OCI-LY7 (cell line): ENCODE measurements at regions not wholly inside any gene's neighbourhood (a gene's known extent, or its start where the extent isn't known, plus 50 kb on each side); places are given as distances from the start of the nearest gene placed in this dataset.

Experiments
- BruUV-seq: library from RNA; stranded (reverse); fragments of 400-500 nt; replicated peaks from 2 replicates; lab custom pipeline; 2021; lab: Mats Ljungman, UMichigan
- CTCF ChIA-PET: fragments of 300-600 bp; sonication (Branson Sonifier 250); formaldehyde crosslinking; loops from one replicate; lab custom pipeline; 2022; ENCODE audit warnings: antibody characterized with exemption; ENCODE audit not compliant: unreplicated experiment; lab: Charles Lee
- POLR2A ChIA-PET: fragments of 300-600 bp; sonication (Branson Sonifier 250); formaldehyde crosslinking; loops from one replicate; lab custom pipeline; 2022; ENCODE audit warnings: antibody characterized with exemption; lab: Charles Lee
- DNase-seq: peaks from one replicate; pipeline ENCODE4 v3.0.0-alpha.2; 2015; ENCODE audit warnings: low spot score
- H2AFZ ChIP-seq: fragments of 200-600 bp; sonication (generic), shearing (Covaris generic); 2 replicates; pipeline ENCODE4 v1.6.1; 2014; ENCODE audit warnings: mild to moderate bottlenecking, antibody characterized with exemption, low read length, moderate library complexity
- H3K27ac ChIP-seq: fragments of 200-600 bp; sonication (generic); 2 replicates; pipeline ENCODE4 v1.5.1; 2014; ENCODE audit warnings: mixed run types, low read depth, mild to moderate bottlenecking, moderate library complexity, low read length, inconsistent platforms; ENCODE audit not compliant: poor library complexity, severe bottlenecking
- H3K36me3 ChIP-seq: fragments of 200-600 bp; sonication (generic); 2 replicates; pipeline ENCODE4 v1.6.1; 2014; ENCODE audit warnings: mild to moderate bottlenecking, antibody characterized with exemption, low read length, moderate library complexity, mixed read lengths; ENCODE audit not compliant: insufficient read depth
- H3K4me1 ChIP-seq: fragments of 200-600 bp; sonication (generic); 2 replicates; pipeline ENCODE4 v1.5.1; 2014; ENCODE audit warnings: mild to moderate bottlenecking, low read length; ENCODE audit not compliant: insufficient read depth, poor library complexity, severe bottlenecking
- H3K4me2 ChIP-seq: fragments of 200-600 bp; sonication (generic); 2 replicates; pipeline ENCODE4 v1.6.1; 2014; ENCODE audit warnings: mild to moderate bottlenecking, low read length
- H3K4me3 ChIP-seq: fragments of 200-600 bp; sonication (generic); 2 replicates; pipeline ENCODE4 v1.5.1; 2014; ENCODE audit warnings: mild to moderate bottlenecking, low read depth, low read length; ENCODE audit not compliant: poor library complexity, severe bottlenecking
- H3K79me2 ChIP-seq: fragments of 200-600 bp; sonication (generic); 2 replicates; pipeline ENCODE4 v1.6.1; 2016; ENCODE audit warnings: low read depth, mild to moderate bottlenecking, low read length, moderate library complexity, mixed read lengths; ENCODE audit not compliant: insufficient read depth
- H3K9me2 ChIP-seq: fragments of 200-600 bp; sonication (generic); 2 replicates; pipeline ENCODE4 v1.6.1; 2016; ENCODE audit warnings: mild to moderate bottlenecking, low read length, mixed read lengths; ENCODE audit not compliant: insufficient read depth
- H3K9me3 ChIP-seq: fragments of 200-600 bp; sonication (generic); 2 replicates; pipeline ENCODE4 v1.6.1; 2014; ENCODE audit warnings: mild to moderate bottlenecking, mixed run types, low read length, mixed read lengths
- H4K20me1 ChIP-seq: fragments of 200-600 bp; sonication (generic); 2 replicates; pipeline ENCODE4 v1.6.1; 2014; ENCODE audit warnings: mild to moderate bottlenecking, antibody characterized with exemption, low read length, moderate library complexity, mixed read lengths; ENCODE audit not compliant: insufficient read depth
- CTCF ChIP-seq: fragments of 200-600 bp; sonication (generic); conservative IDR thresholded peaks from 2 replicates; pipeline ENCODE4 v1.5.1; 2014; ENCODE audit warnings: mild to moderate bottlenecking, antibody characterized with exemption, low read length, moderate library complexity, mixed read lengths
- EZH2phosphoT487 ChIP-seq: fragments of 200-600 bp; sonication (generic); IDR thresholded peaks from 2 replicates; pipeline ENCODE4 v1.6.1; 2018; ENCODE audit warnings: low read depth, borderline replicate concordance, mild to moderate bottlenecking, mixed run types, antibody characterized with exemption, low read length, moderate library complexity, mixed read lengths
- intact Hi-C: fragments of 100-400 bp; cut with micrococcal nuclease; formaldehyde crosslinking; loops from one replicate; pipeline ENCODE4 v1.10.0; 2022; ENCODE audit not compliant: unreplicated experiment

GRCh38 chr4:136740326-136740725 lies 792.0 kb downstream of the PCDH18 start:
- POLR2A ChIA-PET = no interaction called here
- H3K4me3 ChIP-seq = no peak overlapping the region
- H3K36me3 ChIP-seq = no peaks in the 10 kb centered on the region
- no TSS peak for BruUV-seq
- H3K9me3 ChIP-seq = no peaks in the 10 kb centered on the region
- no peaks in the 10 kb centered on the region for H3K9me2 ChIP-seq
- intact Hi-C loops = no loop called here
- CTCF ChIA-PET = no interaction called here
- no peak for DNase-seq
- TF ChIP-seq EZH2phosphoT487 = no peak
- TF ChIP-seq CTCF = no peak
- no peak overlapping the region for H2AFZ ChIP-seq
- no peaks in the 10 kb centered on the region for H3K4me1 ChIP-seq
- H3K4me2 ChIP-seq = no peak overlapping the region
- no peaks in the 10 kb centered on the region for H3K79me2 ChIP-seq
- H4K20me1 ChIP-seq = no peaks in the 10 kb centered on the region
- no peak overlapping the region for H3K27ac ChIP-seq

- Histone ChIP-seq H3K9me3 (no peaks in the 10 kb centered on the region), H3K4me2 (no peak overlapping the region), H3K36me3 (no peaks in the 10 kb centered on the region), H4K20me1 (no peaks in the 10 kb centered on the region), H3K27ac (no peak overlapping the region), H3K9me2 (no peaks in the 10 kb centered on the region), H2AFZ (no peak overlapping the region), H3K4me3 (no peak overlapping the region), H3K4me1 (no peaks in the 10 kb centered on the region), H3K79me2 (no peaks in the 10 kb centered on the region)
- no peak for TF ChIP-seq CTCF
- TF ChIP-seq EZH2phosphoT487 = no peak
- POLR2A ChIA-PET = interaction anchor here (1.4 kb wide), 1 partner anchor 11 kb away, joined by 4 read pairs; no protein-coding TSS in a partner anchor
- no peak for DNase-seq
- no TSS peak for BruUV-seq
- CTCF ChIA-PET = no interaction called here
- intact Hi-C loops = no loop called here
Observed at GRCh38 chr4:136737066-136737465, 795.2 kb downstream of the PCDH18 start.

GRCh38 chr4:136731025-136731424 lies 801.3 kb downstream of the PCDH18 start:
- no peak for TF ChIP-seq CTCF
- no peak for TF ChIP-seq EZH2phosphoT487

More at GRCh38 chr4:136731025-136731424, 801.3 kb downstream of the PCDH18 start:
- POLR2A ChIA-PET = no interaction called here
- H3K79me2 ChIP-seq = no peaks in the 10 kb centered on the region
- no TSS peak for BruUV-seq
- no peaks in the 10 kb centered on the region for H3K9me2 ChIP-seq
- no peaks in the 10 kb centered on the region for H3K4me1 ChIP-seq
- no peak overlapping the region for H3K4me2 ChIP-seq
- no peaks in the 10 kb centered on the region for H4K20me1 ChIP-seq
- H3K27ac ChIP-seq = no peak overlapping the region
- H3K36me3 ChIP-seq = no peaks in the 10 kb centered on the region
- H2AFZ ChIP-seq = no peak overlapping the region
- no peak for DNase-seq
- H3K9me3 ChIP-seq = no peaks in the 10 kb centered on the region
- no peak overlapping the region for H3K4me3 ChIP-seq
- CTCF ChIA-PET = no interaction called here
- intact Hi-C loops = no loop called here
